ENCODE measurements at regions not wholly inside any gene's neighbourhood (a gene's known extent, or its start where the extent isn't known, plus 50 kb on each side); places are given as distances from the start of the nearest gene placed in this dataset.

DNA sequence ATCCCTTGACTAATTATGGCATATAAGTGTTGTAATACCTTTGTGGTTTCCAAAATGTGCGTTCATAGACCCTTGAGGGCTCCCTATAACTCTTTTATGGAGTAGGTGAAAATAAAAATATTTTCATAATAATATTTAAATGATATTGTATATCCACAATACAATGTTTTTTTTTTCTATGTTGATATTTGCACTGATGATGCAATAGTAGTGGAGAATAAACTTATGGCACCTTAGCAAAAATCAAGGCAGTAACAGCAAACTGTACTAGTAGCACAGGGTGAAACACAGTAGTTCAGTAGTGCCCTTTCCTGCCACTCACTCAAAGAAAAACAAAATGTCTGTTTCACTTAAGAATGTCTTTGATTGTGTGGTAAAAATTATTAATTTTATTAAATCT is 465.3 kb downstream of the C4orf33 start:
- ChIA-PET CTCF (no interaction called here), POLR2A (no interaction called here)
- H3K4me3 ChIP-seq (ENCODE audit: low read depth, low read length) = no peak overlapping the region
- DNase-seq (ENCODE audit: low read depth) = no peak
- H3K27me3 ChIP-seq (ENCODE audit: control insufficient read depth, insufficient read depth, low read length) = no peaks in the 10 kb centered on the region
- no peaks in the 10 kb centered on the region for H3K36me3 ChIP-seq (ENCODE audit: control insufficient read depth, insufficient read depth, low read length)
- TF ChIP-seq, protein P1, sequence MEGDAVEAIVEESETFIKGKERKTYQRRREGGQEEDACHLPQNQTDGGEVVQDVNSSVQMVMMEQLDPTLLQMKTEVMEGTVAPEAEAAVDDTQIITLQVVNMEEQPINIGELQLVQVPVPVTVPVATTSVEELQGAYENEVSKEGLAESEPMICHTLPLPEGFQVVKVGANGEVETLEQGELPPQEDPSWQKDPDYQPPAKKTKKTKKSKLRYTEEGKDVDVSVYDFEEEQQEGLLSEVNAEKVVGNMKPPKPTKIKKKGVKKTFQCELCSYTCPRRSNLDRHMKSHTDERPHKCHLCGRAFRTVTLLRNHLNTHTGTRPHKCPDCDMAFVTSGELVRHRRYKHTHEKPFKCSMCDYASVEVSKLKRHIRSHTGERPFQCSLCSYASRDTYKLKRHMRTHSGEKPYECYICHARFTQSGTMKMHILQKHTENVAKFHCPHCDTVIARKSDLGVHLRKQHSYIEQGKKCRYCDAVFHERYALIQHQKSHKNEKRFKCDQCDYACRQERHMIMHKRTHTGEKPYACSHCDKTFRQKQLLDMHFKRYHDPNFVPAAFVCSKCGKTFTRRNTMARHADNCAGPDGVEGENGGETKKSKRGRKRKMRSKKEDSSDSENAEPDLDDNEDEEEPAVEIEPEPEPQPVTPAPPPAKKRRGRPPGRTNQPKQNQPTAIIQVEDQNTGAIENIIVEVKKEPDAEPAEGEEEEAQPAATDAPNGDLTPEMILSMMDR (IDR thresholded peaks at IDR 0.05; ENCODE audit: insufficient read depth, low read depth, low read length) = no peak

DNA sequence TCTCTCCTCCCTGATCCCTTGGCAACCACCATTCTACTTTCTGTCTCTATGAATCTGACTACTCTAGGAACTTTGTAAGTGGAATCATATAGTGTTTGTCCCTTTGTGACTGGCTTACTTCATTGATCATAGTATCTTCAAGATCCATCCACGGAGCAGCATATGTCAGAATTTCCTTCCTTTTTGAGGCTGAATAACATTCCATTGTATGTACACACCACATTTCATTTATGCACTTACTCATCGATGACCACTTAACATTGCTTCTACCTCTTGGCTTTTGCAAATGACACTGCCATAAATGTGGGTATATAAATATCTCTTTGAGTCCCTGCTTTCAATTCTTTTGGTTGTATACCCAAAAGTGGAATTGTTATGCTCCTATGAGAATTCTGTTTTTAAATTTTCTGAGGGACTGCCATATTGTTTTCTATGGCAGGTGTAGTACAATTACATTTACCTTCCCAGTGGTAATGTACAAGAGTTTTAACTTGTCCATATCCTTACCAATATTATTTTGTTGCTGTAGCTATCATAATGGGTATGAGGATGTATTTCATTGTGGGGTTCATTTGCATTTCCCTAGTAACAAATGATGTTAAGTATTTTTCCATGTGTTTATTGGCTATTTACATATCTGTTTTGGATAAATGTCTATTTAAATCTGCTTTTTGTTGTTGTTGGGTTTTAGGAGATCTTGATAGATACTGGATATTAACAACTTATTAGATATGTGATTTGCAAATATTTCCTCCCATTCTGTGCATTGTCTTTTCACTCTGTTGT is 466.1 kb downstream of the C4orf33 start:
- H3K36me3 ChIP-seq (ENCODE audit: control insufficient read depth, insufficient read depth, low read length) = no peaks in the 10 kb centered on the region
- CTCF ChIA-PET = no interaction called here
- H3K27me3 ChIP-seq (ENCODE audit: control insufficient read depth, insufficient read depth, low read length) = no peaks in the 10 kb centered on the region
- H3K4me3 ChIP-seq (ENCODE audit: low read depth, low read length) = no peak overlapping the region
- no peak for DNase-seq (ENCODE audit: low read depth)
- POLR2A ChIA-PET = no interaction called here
- TF ChIP-seq, protein P1 (IDR thresholded peaks at IDR 0.05; ENCODE audit: insufficient read depth, low read depth, low read length) = no peak

DNA sequence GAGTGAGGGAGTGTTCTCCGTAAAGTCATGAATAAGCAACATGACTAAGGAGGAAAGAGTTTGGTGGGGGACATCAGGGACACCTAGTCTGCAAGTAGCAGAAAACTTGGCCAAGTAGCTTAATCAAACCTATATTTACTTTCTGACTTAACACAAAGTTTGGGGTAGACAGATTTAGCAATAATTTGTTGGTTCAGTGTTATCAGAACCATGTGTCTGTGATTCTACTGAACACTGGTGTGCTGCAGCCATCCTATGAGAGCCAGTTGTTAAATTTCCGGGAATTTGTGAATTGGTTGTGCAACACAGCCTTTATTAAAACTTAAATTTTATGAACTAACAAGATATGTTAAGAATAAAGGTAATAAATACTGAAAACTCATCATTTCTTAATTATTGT is 469.3 kb downstream of the C4orf33 start:
- POLR2A ChIA-PET = no interaction called here
- H3K4me3 ChIP-seq (ENCODE audit: low read depth, low read length) = no peak overlapping the region
- TF ChIP-seq, protein P1 (IDR thresholded peaks at IDR 0.05; ENCODE audit: insufficient read depth, low read depth, low read length) = no peak

DNA sequence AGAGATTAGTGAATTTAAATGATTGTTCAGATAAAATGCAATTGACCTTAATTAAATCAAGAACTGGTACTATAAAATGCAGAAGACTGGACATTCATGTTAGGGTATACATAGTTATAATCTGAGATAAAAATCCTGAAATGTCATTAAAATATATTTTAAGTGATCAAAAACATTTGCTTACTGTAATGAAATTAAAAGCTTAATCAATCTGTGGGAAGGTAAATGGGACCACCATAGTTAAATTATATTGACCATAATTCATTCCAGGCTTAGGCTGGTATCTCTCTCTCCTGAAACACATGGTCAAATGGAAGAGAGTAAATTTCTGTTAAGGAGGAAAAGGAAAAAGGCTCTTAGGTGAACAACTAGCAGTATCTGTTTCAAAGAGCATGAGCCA is 474.4 kb downstream of the C4orf33 start:
- Histone ChIP-seq H3K27me3 (ENCODE audit: control insufficient read depth, insufficient read depth, low read length) (no peaks in the 10 kb centered on the region), H3K36me3 (ENCODE audit: control insufficient read depth, insufficient read depth, low read length) (no peaks in the 10 kb centered on the region), H3K4me3 (ENCODE audit: low read depth, low read length) (no peak overlapping the region)
- CTCF ChIA-PET = no interaction called here
- DNase-seq (ENCODE audit: low read depth) = no peak
- POLR2A ChIA-PET = no interaction called here
- TF ChIP-seq, protein P1 (IDR thresholded peaks at IDR 0.05; ENCODE audit: insufficient read depth, low read depth, low read length) = no peak

More for the DNA sequence above, 469.3 kb downstream of the C4orf33 start:
- H3K27me3 ChIP-seq (ENCODE audit: control insufficient read depth, insufficient read depth, low read length) = no peaks in the 10 kb centered on the region
- DNase-seq (ENCODE audit: low read depth) = no peak
- CTCF ChIA-PET = no interaction called here
- H3K36me3 ChIP-seq (ENCODE audit: control insufficient read depth, insufficient read depth, low read length) = no peaks in the 10 kb centered on the region

DNA sequence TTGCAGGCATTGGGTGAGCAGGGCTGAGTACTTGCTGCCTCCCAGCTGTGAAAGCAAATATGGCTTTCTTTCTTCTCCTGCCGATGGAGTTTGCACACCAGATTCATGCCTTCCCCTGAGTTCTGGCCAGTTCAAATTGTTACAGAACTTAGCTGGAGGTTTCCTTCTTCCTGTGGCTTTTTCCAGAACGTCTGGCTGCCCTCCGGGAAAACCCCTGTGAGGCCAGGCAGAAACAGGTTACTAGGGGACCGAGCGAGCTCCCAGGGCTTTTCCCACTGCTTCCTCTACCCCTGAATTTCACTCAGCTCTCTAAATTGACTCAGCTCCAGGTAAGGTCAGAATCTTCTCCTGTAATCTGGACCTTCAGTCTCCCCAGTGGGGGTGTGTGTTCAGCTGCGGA is 482.4 kb downstream of the C4orf33 start:
- no peak for DNase-seq (ENCODE audit: low read depth)
- Histone ChIP-seq H3K36me3 (ENCODE audit: control insufficient read depth, insufficient read depth, low read length) (no peaks in the 10 kb centered on the region), H3K4me3 (ENCODE audit: low read depth, low read length) (no peak overlapping the region), H3K27me3 (ENCODE audit: control insufficient read depth, insufficient read depth, low read length) (no peaks in the 10 kb centered on the region)
- TF ChIP-seq, protein P1 (IDR thresholded peaks at IDR 0.05; ENCODE audit: insufficient read depth, low read depth, low read length) = no peak
- ChIA-PET CTCF (no interaction called here), POLR2A (no interaction called here)
